Effector memory CD8-positive, alpha-beta T cell (primary cell): ENCODE measurements at regions not wholly inside any gene's neighbourhood (a gene's known extent, or its start where the extent isn't known, plus 50 kb on each side); places are given as distances from the start of the nearest gene placed in this dataset.

Experiments
- ATAC-seq: fragments of 150-1000 bp; cut with Tn5 transposase; replicated peaks from 2 replicates; pipeline ENCODE4 v1.10.0; 2021; ENCODE audit warnings: mild to moderate bottlenecking, moderate library complexity
- DNase-seq, 3 experiments: peaks; one replicate each; pipeline ENCODE4 v3.0.0; 2021
- H3K27ac Mint-ChIP-seq, 2 donors: one replicate each; pipeline ENCODE4 v1.8.0; 2022; ENCODE audit warnings: mild to moderate bottlenecking in 2 of 2, mixed read lengths in 2 of 2, moderate library complexity in 2 of 2
- H3K27me3 Mint-ChIP-seq, 2 donors: one replicate each; pipeline ENCODE4 v1.8.0; 2022; ENCODE audit warnings: mixed read lengths in 2 of 2
- H3K36me3 Mint-ChIP-seq: one replicate; pipeline ENCODE4 v1.8.0; 2022; ENCODE audit warnings: mild to moderate bottlenecking, moderate library complexity, mixed read lengths; ENCODE audit not compliant: insufficient read depth
- H3K4me1 Mint-ChIP-seq, 2 donors: one replicate each; pipeline ENCODE4 v1.8.0; 2022; ENCODE audit warnings: low read depth in 2 of 2, mixed read lengths in 2 of 2
- H3K4me3 Mint-ChIP-seq, 2 donors: one replicate each; pipeline ENCODE4 v1.8.0; 2022; ENCODE audit warnings: mild to moderate bottlenecking in 2 of 2, mixed read lengths in 2 of 2, moderate library complexity in 2 of 2
- H3K9me3 Mint-ChIP-seq, 2 donors: one replicate each; pipeline ENCODE4 v1.8.0; 2022; ENCODE audit warnings: mixed read lengths in 2 of 2

DNA sequence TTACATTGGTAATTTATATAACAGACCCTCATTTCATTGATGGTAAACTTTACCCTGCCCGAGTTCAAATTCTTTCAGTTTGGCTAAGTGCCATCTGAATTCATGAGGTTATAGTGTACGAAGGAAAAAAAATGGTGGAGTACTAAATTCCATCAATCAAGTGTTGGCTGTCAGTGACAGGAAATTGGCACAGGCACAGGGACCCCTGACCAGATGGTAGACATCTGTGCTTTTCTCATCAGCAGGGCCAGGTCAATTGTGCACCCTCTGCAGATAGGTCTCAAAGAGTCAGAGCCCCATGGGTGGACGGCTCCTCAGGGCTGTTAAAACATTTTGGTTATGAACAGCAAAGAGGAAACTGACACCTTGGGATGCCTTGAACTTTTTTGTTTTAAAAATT is 439.2 kb downstream of the SETBP1 start:
- H3K4me3 Mint-ChIP-seq: no peak overlapping the region
- H3K4me1 Mint-ChIP-seq: peaks cover 0 to 7% of the 10 kb centered on the region in 2 donors
- peaks cover 20 to 29% of the 10 kb centered on the region in 2 donors for H3K27me3 Mint-ChIP-seq
- H3K27ac Mint-ChIP-seq: no peak overlapping the region
- no peaks in the 10 kb centered on the region for H3K9me3 Mint-ChIP-seq
- DNase-seq (no peak), ATAC-seq (no peak)
- H3K36me3 Mint-ChIP-seq: no peaks in the 10 kb centered on the region

DNA sequence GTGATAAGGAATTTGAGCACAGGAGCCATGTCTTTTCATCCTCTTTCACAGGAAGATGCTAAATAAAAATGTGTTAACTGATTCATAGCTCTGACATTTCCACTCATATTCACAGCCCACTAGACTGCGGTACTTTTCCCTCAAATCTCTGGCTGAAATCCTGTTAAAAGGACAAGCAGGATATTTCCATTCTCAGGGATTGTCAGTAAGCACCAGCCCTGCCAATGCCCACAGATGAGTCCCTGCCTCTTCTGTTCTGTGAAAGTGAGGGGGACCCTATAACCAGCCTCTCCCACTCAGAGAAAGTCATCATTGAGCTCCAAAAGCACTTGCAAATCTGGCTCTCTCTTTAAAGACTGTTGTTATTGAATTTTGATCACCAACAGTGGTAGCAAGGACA is 440.5 kb downstream of the SETBP1 start:
- H3K36me3 Mint-ChIP-seq: no peaks in the 10 kb centered on the region
- DNase-seq (no peak), ATAC-seq (no peak)
- H3K9me3 Mint-ChIP-seq: no peaks in the 10 kb centered on the region
- no peak overlapping the region for H3K4me3 Mint-ChIP-seq
- H3K4me1 Mint-ChIP-seq: peaks cover 0 to 7% of the 10 kb centered on the region in 2 donors
- H3K27me3 Mint-ChIP-seq: peaks cover 13 to 27% of the 10 kb centered on the region in 2 donors
- no peak overlapping the region for H3K27ac Mint-ChIP-seq

DNA sequence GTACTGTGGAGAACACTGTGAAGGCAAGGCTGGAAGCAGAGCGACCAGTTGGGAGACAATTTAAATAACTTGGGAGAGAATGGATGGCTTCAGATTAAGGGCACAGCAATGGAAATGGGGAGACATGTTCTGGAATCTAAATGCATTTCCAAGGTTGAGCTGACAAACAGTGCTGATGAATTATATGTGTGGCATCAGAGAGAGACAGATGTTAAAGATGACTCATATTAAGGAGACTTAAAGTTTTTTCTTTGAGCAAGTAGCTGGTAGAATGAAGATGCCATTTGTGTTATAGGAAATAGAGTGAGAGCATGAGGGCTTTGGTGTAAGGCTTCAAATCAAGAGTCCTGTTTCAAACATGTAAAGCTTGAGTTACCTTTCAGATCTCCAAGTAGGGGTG is 441.8 kb downstream of the SETBP1 start:
- peaks cover 21 to 38% of the 10 kb centered on the region in 2 donors for H3K27me3 Mint-ChIP-seq
- no peak overlapping the region for H3K4me3 Mint-ChIP-seq
- H3K9me3 Mint-ChIP-seq: no peaks in the 10 kb centered on the region
- DNase-seq: no peak
- H3K27ac Mint-ChIP-seq: no peak overlapping the region
- no peak for ATAC-seq
- no peaks in the 10 kb centered on the region for H3K36me3 Mint-ChIP-seq
- H3K4me1 Mint-ChIP-seq: peaks cover 0 to 7% of the 10 kb centered on the region in 2 donors

DNA sequence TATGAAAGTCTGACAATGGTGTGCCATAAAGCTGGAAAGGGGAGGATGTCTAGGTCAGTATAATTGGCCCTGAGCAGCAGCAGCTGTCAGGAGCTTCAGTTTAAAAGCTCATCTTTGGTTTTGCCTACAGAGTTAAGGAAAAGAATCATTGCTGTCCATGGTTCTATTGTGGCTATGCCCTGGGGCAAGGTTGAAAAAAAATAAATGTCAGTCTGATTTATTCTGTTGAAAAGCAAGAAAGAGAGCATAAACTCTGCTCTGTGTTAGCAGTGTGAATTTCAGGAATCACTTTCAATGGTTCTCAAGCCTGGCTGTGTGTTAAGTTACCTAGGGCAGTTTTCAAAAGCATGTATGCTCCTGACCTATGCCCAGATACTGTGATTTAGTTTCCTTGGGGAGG is 446.7 kb downstream of the SETBP1 start:
- Mint-ChIP-seq H3K36me3 (no peaks in the 10 kb centered on the region), H3K27ac (no peak overlapping the region), H3K4me1 (no peaks in the 10 kb centered on the region), H3K9me3 (no peaks in the 10 kb centered on the region), H3K4me3 (no peak overlapping the region), H3K27me3 (peaks cover 31 to 42% of the 10 kb centered on the region in 2 donors)
- no peak for DNase-seq
- ATAC-seq: no peak

DNA sequence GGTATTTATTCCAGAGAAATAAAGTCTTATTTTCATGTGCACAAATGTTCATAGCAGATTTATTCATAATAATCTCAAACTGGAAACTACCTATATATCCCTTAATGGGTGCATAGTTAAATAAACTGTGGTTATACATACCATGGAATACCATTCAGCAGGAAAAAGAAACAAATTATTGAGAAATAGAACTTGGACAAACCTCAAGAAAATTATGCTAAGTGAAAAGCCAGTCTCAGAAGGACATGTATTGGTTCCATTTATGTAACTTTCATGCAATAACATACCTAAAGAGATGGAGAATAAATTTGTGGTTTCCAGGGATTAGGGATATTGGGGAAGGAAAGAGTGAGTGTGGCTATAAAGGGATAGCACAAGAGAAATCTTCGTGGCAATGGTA is 452.6 kb downstream of the SETBP1 start:
- no peak for ATAC-seq
- Mint-ChIP-seq H3K4me3 (no peak overlapping the region), H3K9me3 (no peaks in the 10 kb centered on the region), H3K4me1 (peaks cover 11 to 12% of the 10 kb centered on the region in 2 donors), H3K27me3 (peaks cover 11 to 16% of the 10 kb centered on the region in 2 donors), H3K36me3 (no peaks in the 10 kb centered on the region), H3K27ac (no peak overlapping the region)
- no peak for DNase-seq

DNA sequence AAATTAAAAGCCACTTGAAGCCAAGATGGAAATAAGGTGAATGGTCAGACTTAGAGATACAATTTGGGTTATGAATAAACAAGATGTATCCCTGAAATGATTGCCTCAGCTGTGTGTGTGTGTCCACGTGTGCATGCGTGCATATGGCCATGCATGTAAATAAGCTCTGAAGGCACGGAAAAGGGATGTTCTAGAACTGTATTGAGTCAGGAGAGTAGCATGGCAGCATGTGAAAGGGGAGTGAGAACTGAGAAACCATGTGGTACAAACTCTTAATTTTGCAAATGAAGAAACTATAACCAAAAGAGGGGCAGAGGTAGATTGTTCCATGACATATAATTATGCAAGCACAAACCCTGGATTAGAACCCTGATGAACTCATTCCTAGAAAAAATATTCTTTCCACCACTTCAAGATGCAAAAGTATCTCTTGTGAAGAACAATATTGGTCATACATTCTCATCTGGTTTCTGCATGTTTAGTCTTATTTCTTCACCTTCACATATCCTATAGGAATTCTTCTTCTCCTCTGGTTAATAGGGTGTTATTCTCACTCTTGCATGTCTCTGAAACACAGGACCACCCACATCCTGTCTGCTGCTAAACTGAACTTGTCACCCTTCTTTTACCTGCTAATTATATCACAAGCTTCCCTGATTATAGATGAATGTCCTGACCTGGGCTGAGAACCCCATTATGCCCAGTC is 455.8 kb downstream of the SETBP1 start:
- DNase-seq: no peak
- H3K36me3 Mint-ChIP-seq: no peaks in the 10 kb centered on the region
- peaks cover 0 to 7% of the 10 kb centered on the region in 2 donors for H3K9me3 Mint-ChIP-seq
- no peak overlapping the region for H3K27ac Mint-ChIP-seq
- peaks cover 16 to 26% of the 10 kb centered on the region in 2 donors for H3K4me1 Mint-ChIP-seq
- no peak for ATAC-seq
- no peak overlapping the region for H3K4me3 Mint-ChIP-seq
- no peaks in the 10 kb centered on the region for H3K27me3 Mint-ChIP-seq

DNA sequence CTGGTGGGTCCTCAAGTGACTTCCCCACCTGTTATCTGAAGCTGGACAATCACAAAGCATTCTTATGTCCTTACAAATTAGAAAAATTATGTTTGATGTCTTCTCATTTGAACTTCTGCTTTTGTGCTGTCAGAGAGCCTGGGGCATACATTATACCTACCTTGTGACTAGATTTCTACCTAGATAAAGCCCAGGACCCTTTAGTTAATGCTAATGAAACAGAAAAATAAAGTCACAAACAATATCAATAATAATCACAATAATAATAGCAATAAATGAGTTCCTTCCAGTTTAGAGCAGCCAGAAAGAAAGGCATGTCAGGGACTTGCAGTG is 456.4 kb downstream of the SETBP1 start:
- Mint-ChIP-seq H3K4me1 (peaks cover 16 to 26% of the 10 kb centered on the region in 2 donors), H3K36me3 (no peaks in the 10 kb centered on the region), H3K9me3 (peaks cover 0 to 7% of the 10 kb centered on the region in 2 donors), H3K27me3 (no peaks in the 10 kb centered on the region), H3K27ac (no peak overlapping the region), H3K4me3 (no peak overlapping the region)
- no peak for DNase-seq
- ATAC-seq: no peak

DNA sequence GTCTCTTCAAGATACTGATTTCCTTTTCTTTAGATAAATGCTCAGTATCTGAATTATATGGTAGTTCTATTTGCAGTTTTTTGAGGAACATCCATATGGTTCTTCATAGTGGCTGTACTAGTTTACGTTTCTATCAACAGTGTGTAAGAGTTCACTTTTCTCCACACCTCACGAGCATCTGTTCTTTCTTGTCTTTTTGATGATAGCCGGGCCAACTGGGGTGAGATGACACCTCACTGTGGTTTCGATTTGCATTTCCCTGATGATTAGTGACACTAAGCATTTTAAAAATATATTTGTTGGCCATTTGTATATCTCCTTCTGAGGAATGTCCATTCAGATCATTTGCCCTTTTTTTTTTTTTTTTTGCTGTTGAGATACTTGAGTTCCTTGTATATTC is 458.8 kb downstream of the SETBP1 start:
- Mint-ChIP-seq H3K9me3 (peaks cover 0 to 7% of the 10 kb centered on the region in 2 donors), H3K36me3 (no peaks in the 10 kb centered on the region), H3K4me1 (peaks cover 16 to 26% of the 10 kb centered on the region in 2 donors), H3K27ac (peak overlapping the region in 1 of 2 donors; percentile 3), H3K4me3 (no peak overlapping the region), H3K27me3 (peaks cover 6 to 9% of the 10 kb centered on the region in 2 donors)
- ATAC-seq (peak; percentile 59), DNase-seq (no peak)

DNA sequence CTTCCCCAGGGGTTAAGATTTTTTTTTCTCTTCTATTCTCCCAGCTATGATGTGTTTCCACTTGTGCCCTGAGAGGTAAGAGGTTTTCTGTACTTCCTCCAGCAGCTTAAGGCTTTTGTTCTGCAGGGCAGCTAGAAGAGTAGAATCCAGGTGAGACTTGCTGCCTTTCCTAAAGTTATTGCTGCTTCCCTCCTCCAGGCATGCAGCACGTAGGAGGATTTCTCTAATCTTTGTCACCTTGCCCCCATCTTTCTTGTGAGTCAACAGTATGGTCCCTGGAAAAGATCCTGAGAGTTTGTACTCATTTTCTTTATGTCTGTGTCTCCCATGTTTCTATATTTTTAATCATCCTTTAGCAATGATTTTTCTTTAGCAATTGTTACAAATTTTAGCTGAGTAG is 462.2 kb downstream of the SETBP1 start:
- H3K36me3 Mint-ChIP-seq: peaks cover 3% of the 10 kb centered on the region
- peaks cover 5 to 13% of the 10 kb centered on the region in 2 donors for H3K4me1 Mint-ChIP-seq
- H3K27ac Mint-ChIP-seq: no peak overlapping the region
- H3K9me3 Mint-ChIP-seq: peaks cover 0 to 7% of the 10 kb centered on the region in 2 donors
- peaks cover 6 to 9% of the 10 kb centered on the region in 2 donors for H3K27me3 Mint-ChIP-seq
- no peak for DNase-seq
- no peak overlapping the region for H3K4me3 Mint-ChIP-seq
- no peak for ATAC-seq

DNA sequence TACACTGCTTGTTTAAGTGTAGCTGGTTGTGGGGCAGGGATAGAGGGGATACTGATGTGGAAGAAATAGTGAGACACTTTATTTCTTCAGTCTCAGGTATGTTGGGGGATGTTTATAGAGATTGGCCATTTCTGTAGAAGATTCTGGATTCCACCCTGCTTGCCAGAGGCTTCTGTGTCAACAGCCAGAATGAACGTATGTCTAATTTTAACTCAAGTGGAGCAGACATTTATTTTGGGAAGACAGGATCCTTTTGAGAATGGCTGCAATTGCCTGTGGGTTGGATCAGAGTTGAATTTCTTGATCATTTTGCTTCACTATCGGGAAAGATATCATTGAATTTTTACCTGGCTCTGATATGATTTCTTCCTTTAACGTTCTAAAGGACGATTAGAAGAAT is 465.6 kb upstream of the SLC14A2 start:
- ATAC-seq (no peak), DNase-seq (no peak)
- no peak overlapping the region for H3K4me3 Mint-ChIP-seq
- peaks cover 6 to 18% of the 10 kb centered on the region in 2 donors for H3K27me3 Mint-ChIP-seq
- no peak overlapping the region for H3K27ac Mint-ChIP-seq
- no peaks in the 10 kb centered on the region for H3K9me3 Mint-ChIP-seq
- H3K36me3 Mint-ChIP-seq: peaks cover 3% of the 10 kb centered on the region
- no peaks in the 10 kb centered on the region for H3K4me1 Mint-ChIP-seq

DNA sequence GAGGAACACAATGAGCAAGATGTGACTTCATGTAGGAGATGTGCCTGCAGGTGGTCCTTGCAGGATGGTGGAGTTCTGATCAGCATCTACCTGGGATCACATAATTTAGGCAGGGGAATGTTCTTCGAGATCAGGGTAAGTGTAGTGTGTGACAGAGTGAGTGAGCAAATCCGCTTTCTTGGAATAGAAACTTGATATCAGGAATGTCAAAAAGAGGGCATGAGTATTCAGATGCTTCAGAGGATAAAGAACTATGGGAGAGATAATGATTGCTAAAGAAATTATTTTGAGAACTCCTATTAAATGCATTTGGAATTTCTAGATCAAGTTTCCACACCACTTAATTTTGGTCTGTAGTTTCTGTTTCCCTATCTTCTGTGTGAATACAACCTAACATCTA is 463.6 kb upstream of the SLC14A2 start:
- no peak for ATAC-seq
- no peak for DNase-seq
- Mint-ChIP-seq H3K36me3 (peaks cover 3% of the 10 kb centered on the region), H3K9me3 (no peaks in the 10 kb centered on the region), H3K27ac (no peak overlapping the region), H3K4me3 (no peak overlapping the region), H3K4me1 (no peaks in the 10 kb centered on the region), H3K27me3 (peaks cover 15 to 26% of the 10 kb centered on the region in 2 donors)

DNA sequence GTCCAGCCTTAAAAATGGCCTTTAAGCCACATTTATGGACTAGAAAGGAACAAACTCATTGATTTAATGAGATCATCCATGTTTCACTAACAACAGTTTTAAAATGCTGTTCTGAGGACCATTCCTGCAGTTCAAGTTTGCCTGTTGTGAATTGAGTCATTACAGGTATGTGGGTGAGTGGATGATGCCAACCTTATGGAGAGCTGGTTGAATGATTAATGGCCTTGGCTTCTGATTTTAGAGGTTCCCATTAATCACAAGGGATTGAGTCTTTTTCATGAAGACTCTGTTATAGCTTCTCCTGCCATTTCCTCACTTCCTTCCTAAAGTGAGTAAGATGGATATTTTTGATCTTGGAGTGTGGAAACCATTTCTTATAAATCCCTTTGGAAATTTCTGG is 459.8 kb upstream of the SLC14A2 start:
- no peak overlapping the region for H3K27ac Mint-ChIP-seq
- H3K4me1 Mint-ChIP-seq: no peaks in the 10 kb centered on the region
- H3K36me3 Mint-ChIP-seq: no peaks in the 10 kb centered on the region
- no peak for DNase-seq
- H3K9me3 Mint-ChIP-seq: no peaks in the 10 kb centered on the region
- H3K4me3 Mint-ChIP-seq: no peak overlapping the region
- no peak for ATAC-seq
- H3K27me3 Mint-ChIP-seq: peaks cover 27 to 34% of the 10 kb centered on the region in 2 donors

DNA sequence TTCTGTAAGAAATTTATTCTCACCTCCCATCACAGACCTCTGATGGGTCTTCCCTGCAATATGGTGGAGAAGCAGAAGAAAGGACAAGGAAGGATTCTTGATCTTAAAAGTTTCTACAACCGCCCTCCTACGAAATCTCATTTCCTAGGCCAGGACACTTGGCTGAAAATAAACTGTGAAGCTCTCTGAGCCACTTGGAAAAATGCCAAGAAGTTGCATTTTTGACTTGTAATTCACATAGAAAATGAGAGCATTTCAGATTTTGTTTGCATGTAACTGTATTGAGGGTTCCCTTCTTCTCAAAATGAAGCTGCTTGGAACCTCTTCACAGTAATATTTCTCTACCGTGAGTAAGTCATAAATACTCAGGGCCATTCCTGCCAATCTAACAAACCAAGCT is 458.3 kb upstream of the SLC14A2 start:
- no peaks in the 10 kb centered on the region for H3K36me3 Mint-ChIP-seq
- no peak overlapping the region for H3K27ac Mint-ChIP-seq
- no peak for DNase-seq
- ATAC-seq: no peak
- no peaks in the 10 kb centered on the region for H3K9me3 Mint-ChIP-seq
- H3K27me3 Mint-ChIP-seq: peaks cover 20 to 39% of the 10 kb centered on the region in 2 donors
- no peaks in the 10 kb centered on the region for H3K4me1 Mint-ChIP-seq
- no peak overlapping the region for H3K4me3 Mint-ChIP-seq

DNA sequence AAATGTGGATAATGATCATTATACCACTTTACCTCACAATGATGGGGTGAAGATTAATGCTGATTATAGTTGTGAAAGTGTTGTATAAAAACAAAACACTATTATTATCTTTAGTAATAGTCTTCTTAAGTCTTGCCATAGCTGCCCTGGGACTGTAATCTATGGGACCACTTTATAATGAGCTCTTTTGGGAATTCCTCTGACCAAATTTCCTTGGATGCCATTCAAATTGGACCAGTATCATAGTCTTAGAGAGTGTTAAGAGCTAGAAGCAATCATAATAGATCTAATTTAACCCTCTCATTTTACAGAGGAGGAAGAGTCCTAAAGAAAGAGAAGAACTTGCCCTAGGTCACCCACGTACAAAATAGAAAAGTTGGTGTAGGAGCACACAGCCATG is 457.7 kb upstream of the SLC14A2 start:
- no peaks in the 10 kb centered on the region for H3K4me1 Mint-ChIP-seq
- H3K36me3 Mint-ChIP-seq: no peaks in the 10 kb centered on the region
- H3K4me3 Mint-ChIP-seq: no peak overlapping the region
- no peaks in the 10 kb centered on the region for H3K9me3 Mint-ChIP-seq
- DNase-seq: no peak
- no peak for ATAC-seq
- H3K27ac Mint-ChIP-seq: no peak overlapping the region
- peaks cover 18 to 41% of the 10 kb centered on the region in 2 donors for H3K27me3 Mint-ChIP-seq
